ELF-1 (cell line): ENCODE measurements at regions not wholly inside any gene's neighbourhood (a gene's known extent, or its start where the extent isn't known, plus 50 kb on each side); places are given as distances from the start of the nearest gene placed in this dataset.
A peak's percentile ranks its signal among the peaks of the same experiment; 100 is the strongest.

Experiments used
- DNase-seq: peaks from one replicate; pipeline ENCODE4 v3.0.0-alpha.2; 2016; ENCODE audit warnings: low read depth, low spot score

- DNase-seq = no peak
These were observed 56.3 kb upstream of the LNX1 start for GRCh38 chr4:53647547-53647946.

- DNase-seq = no peak
These were observed 55.5 kb upstream of the LNX1 start for GRCh38 chr4:53646795-53647194.

DNA sequence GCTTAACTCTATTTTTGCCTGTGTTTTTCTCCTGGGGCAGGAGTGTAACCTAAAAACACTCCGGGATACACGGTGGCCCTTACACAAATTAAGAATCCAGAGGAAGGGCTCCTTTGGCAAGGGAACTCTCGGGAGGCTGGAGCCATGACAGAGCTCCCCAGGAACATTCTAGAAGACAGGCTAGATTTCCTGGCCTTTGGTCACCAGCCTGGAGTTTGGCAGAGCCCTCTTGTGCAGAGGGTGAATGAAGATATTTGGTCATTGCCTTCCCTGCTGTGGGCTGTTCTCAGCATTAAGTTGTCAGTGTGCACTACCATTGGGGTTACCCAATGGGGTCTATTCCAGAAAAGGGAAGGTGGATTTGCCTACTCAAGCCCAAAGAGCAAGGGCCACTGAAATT, 53.8 kb upstream of the LNX1 start:
- no peak for DNase-seq

- DNase-seq = peak; percentile 27
These were observed 53.3 kb upstream of the LNX1 start for GRCh38 chr4:53644607-53645006.
